ENCODE measurements at regions not wholly inside any gene's neighbourhood (a gene's known extent, or its start where the extent isn't known, plus 50 kb on each side); places are given as distances from the start of the nearest gene placed in this dataset.
A peak's percentile ranks its signal among the peaks of the same experiment; 100 is the strongest.

DNA sequence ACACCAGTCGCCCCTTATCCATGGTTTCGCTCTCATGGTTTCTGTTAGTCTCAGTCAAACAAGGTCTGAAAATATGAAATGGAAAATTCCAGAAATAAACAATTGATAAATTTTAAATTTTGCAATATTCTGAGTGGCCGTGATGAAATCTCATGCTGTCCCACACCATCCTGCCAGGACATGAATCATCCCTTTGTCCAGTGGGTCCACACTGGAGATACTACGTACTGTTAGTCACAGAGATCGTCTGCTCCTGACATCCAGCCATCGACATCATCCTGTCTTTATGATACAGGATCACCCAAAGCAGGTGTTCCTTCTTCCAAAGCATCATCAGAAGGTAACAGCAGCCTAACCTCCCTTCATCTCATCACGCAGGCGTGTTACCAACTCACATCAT, 76.5 kb upstream of the MSX1 start:
- H3K4me3 ChIP-seq (ENCODE audit: low read depth, low read length): no peak overlapping the region
- DNase-seq (ENCODE audit: low read depth): peak; percentile 45
- TF ChIP-seq CTCF (IDR thresholded peaks at IDR 0.05; ENCODE audit: insufficient read depth, low read length): no peak

DNA sequence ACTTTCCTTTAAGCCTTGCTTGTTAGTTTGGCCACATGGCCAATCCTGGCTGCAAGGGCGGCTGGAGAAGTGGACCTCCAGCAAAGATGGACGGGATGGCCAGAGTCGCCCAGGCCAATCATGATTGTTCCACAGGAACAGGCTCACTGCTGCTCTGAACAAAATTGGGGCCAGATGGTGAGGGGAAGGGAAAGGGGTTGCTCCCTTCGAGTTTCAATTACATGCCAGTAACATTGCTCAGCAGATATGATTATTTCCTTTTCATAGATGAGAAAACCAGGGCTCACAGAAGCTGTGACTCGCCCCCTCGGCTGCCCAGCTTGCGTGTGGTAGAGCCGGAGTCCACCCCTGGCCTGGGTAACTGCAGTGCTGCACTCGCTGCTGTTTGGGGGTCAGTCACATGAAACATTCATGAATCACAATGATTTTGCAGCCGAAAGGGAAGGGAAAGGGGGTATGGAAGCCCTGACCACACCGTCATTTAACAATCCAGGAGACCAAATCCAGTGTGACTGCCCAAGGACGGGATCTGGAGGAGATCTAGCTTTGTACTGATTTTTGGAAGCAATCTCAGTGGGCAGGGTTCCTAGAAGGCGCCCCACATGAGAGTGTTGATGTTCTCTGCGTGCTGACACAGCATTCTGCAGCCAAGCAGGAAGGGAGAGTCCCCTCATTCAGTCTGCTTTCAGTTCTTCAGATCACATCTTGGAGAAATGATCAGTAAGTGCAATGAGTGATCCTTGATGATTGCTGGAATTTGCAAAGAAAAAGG, 77.3 kb upstream of the MSX1 start:
- H3K4me3 ChIP-seq (ENCODE audit: low read depth, low read length): peak overlapping the region; percentile 33

GRCh38 chr4:4780729-4781244, 78.7 kb upstream of the MSX1 start:
- H3K4me3 ChIP-seq (ENCODE audit: low read depth, low read length): no peak overlapping the region
- peak; percentile 10 for TF ChIP-seq CTCF (IDR thresholded peaks at IDR 0.05; ENCODE audit: insufficient read depth, low read length)
- DNase-seq (ENCODE audit: low read depth): peak; percentile 88

More for the DNA sequence above, 77.3 kb upstream of the MSX1 start:
- DNase-seq (ENCODE audit: low read depth): peak; percentile 81
- no peak for TF ChIP-seq CTCF (IDR thresholded peaks at IDR 0.05; ENCODE audit: insufficient read depth, low read length)

GRCh38 chr4:4779486-4779885, 80.0 kb upstream of the MSX1 start:
- no peak for DNase-seq (ENCODE audit: low read depth)
- no peak for TF ChIP-seq CTCF (IDR thresholded peaks at IDR 0.05; ENCODE audit: insufficient read depth, low read length)
- H3K4me3 ChIP-seq (ENCODE audit: low read depth, low read length): no peak overlapping the region

GRCh38 chr4:4779054-4779453, 80.4 kb upstream of the MSX1 start:
- no peak for DNase-seq (ENCODE audit: low read depth)
- no peak overlapping the region for H3K4me3 ChIP-seq (ENCODE audit: low read depth, low read length)
- no peak for TF ChIP-seq CTCF (IDR thresholded peaks at IDR 0.05; ENCODE audit: insufficient read depth, low read length)

- no peak for TF ChIP-seq CTCF (IDR thresholded peaks at IDR 0.05; ENCODE audit: insufficient read depth, low read length)
- no peak for DNase-seq (ENCODE audit: low read depth)
- no peak overlapping the region for H3K4me3 ChIP-seq (ENCODE audit: low read depth, low read length)
Observed at GRCh38 chr4:4778554-4778953, 80.9 kb upstream of the MSX1 start.
